ENCODE measurements at regions not wholly inside any gene's neighbourhood (a gene's known extent, or its start where the extent isn't known, plus 50 kb on each side); places are given as distances from the start of the nearest gene placed in this dataset.

DNA sequence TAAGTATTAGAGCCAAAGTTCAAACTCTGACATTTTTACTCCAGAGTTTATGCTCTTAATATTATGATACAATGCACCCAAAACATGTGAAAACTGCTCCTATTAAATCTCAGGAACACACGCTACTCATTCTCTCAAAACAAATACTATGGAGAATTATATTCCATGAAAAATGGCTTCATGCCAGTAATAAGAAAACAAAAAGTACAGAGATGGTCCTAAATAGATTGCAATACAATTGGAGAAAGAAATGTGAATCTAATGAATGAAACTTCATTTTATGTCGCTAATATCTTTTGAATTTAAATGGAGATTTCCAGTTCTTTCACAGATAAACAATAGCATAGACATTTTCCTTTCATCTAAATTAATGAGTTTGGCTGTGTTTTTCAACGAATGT lies 384.3 kb downstream of the ADAMTS20 start:
- TF ChIP-seq CTCF (IDR thresholded peaks at IDR 0.05; ENCODE audit: poor library complexity) (no peak), EZH2 (IDR thresholded peaks at IDR 0.05; ENCODE audit: borderline replicate concordance) (no peak)
